HepG2 (cell line): ENCODE measurements at regions not wholly inside any gene's neighbourhood (a gene's known extent, or its start where the extent isn't known, plus 50 kb on each side); places are given as distances from the start of the nearest gene placed in this dataset.

Source experiments
- ATAC-seq: fragments of 200-7000 bp; cut with Tn5 transposase; 3 replicates; pipeline ENCODE4 v1.9.1; 2020; ENCODE audit warnings: mild to moderate bottlenecking, moderate library complexity
- BruUV-seq: library from RNA; stranded (reverse); fragments of 400-500 nt; replicated peaks from 2 replicates; lab custom pipeline; 2021; lab: Mats Ljungman, UMichigan
- CTCF ChIA-PET: fragments of 300-600 bp; formaldehyde crosslinking; extraction: SDS; loops from one replicate; lab custom pipeline; 2021; ENCODE audit warnings: low total read pairs, inconsistent platforms, low intra/inter-chr PET ratio; lab: Yijun Ruan, JAX
- POLR2A ChIA-PET: fragments of 350-600 bp; sonication (Branson Sonifier 250); formaldehyde crosslinking; loops from one replicate; lab custom pipeline; 2020; ENCODE audit warnings: antibody characterized with exemption, inconsistent platforms; lab: Yijun Ruan, JAX
- DNase-seq: peaks from one replicate; pipeline ENCODE4 v3.0.0-alpha.2; 2015; ENCODE audit warnings: low spot score
- FAIRE-seq: peaks from 3 replicates; lab custom pipeline; 2011; peaks lifted over from hg19 to GRCh38; lab: Jason Lieb, UNC
- H2AFZ ChIP-seq: one replicate; pipeline ENCODE4 v1.6.1; 2011; ENCODE audit warnings: low read length, inconsistent platforms
- H3K27ac ChIP-seq: fragments of 300-600 bp; 3 replicates; pipeline ENCODE4 v1.8.0; 2011; ENCODE audit warnings: mixed run types, mild to moderate bottlenecking, mixed read lengths, low read length, inconsistent platforms; ENCODE audit not compliant: insufficient read depth; ENCODE audit errors: extremely low read length
- H3K27me3 ChIP-seq, 2 experiments: fragments of 200-600 bp in 1 of 2; 2 replicates in 1 of 2; 3 replicates in 1 of 2; pipeline versions ENCODE4 v1.6.0 to v1.8.0; 2011; ENCODE audit warnings: low read length in 2 of 2, mild to moderate bottlenecking in 2 of 2, moderate library complexity in 2 of 2, inconsistent platforms in 1 of 2; ENCODE audit not compliant: insufficient read depth in 2 of 2, control insufficient read depth in 1 of 2
- H3K36me3 ChIP-seq, 2 experiments: fragments of 200-600 bp in 1 of 2; replicated peaks in 1 of 2; 2 replicates in 1 of 2; 3 replicates in 1 of 2; pipeline versions ENCODE4 v1.5.1 to v1.8.0; 2011; ENCODE audit warnings: low read length in 2 of 2, inconsistent platforms in 1 of 2; ENCODE audit not compliant: insufficient read depth in 2 of 2, control insufficient read depth in 1 of 2
- H3K4me1 ChIP-seq: 2 replicates; pipeline ENCODE4 v1.5.1; 2012; ENCODE audit warnings: low read length, inconsistent platforms; ENCODE audit not compliant: insufficient read depth
- H3K4me2 ChIP-seq: 2 replicates; pipeline ENCODE4 v1.6.0; 2011; ENCODE audit warnings: low read depth, low read length, inconsistent platforms
- H3K4me3 ChIP-seq, 3 experiments: fragments of 200-600 bp in 1 of 3; sonication (generic), shearing (Covaris generic) in 1 of 3; replicated peaks in 1 of 3; 2 replicates each; pipeline ENCODE4 v1.5.1; 2011 to 2016; ENCODE audit warnings: low read length in 3 of 3, inconsistent platforms in 2 of 3, low read depth in 2 of 3, mild to moderate bottlenecking in 2 of 3, control low read depth in 1 of 3, mixed read lengths in 1 of 3; ENCODE audit not compliant: insufficient read depth in 1 of 3
- H3K79me2 ChIP-seq: one replicate; pipeline ENCODE4 v1.6.1; 2011; ENCODE audit warnings: low read length, inconsistent platforms; ENCODE audit not compliant: insufficient read depth
- H3K9ac ChIP-seq: 2 replicates; pipeline ENCODE4 v1.6.0; 2011; ENCODE audit warnings: mild to moderate bottlenecking, low read depth, low read length, inconsistent platforms; ENCODE audit not compliant: insufficient read depth
- H3K9me3 ChIP-seq: 2 replicates; pipeline ENCODE4 v1.5.1; 2012; ENCODE audit warnings: mild to moderate bottlenecking, low read length
- H4K20me1 ChIP-seq: 2 replicates; pipeline ENCODE4 v1.6.0; 2011; ENCODE audit warnings: inconsistent platforms, mild to moderate bottlenecking, low read length, moderate library complexity; ENCODE audit not compliant: insufficient read depth
- CEBPB ChIP-seq: IDR thresholded peaks from 2 replicates; pipeline ENCODE4 v1.6.1; 2011; ENCODE audit warnings: low read depth, low read length, improper control_type of control experiment, borderline replicate concordance
- CEBPG ChIP-seq: IDR thresholded peaks from 2 replicates; pipeline ENCODE4 v1.6.1; 2016
- CREB1 ChIP-seq, 2 experiments: fragments of 450-650 bp in 1 of 2; IDR thresholded peaks; 2 replicates each; pipeline ENCODE4 v1.6.1; 2016 to 2017; ENCODE audit warnings: control low read depth in 1 of 2, mild to moderate bottlenecking in 1 of 2, missing compliant biosample characterization in 1 of 2, missing genetic modification characterization in 1 of 2
- FUBP1 ChIP-seq: sonication (generic); formaldehyde crosslinking; IDR thresholded peaks from 2 replicates; pipeline ENCODE4 v1.5.1; 2020; ENCODE audit warnings: missing genetic modification reagents, mild to moderate bottlenecking, borderline replicate concordance
- GATAD2A ChIP-seq: IDR thresholded peaks from 2 replicates; pipeline ENCODE4 v1.6.1; 2016
- HMG20B ChIP-seq: conservative IDR thresholded peaks from 2 replicates; pipeline ENCODE4 v1.6.1; 2016; ENCODE audit warnings: missing genetic modification reagents, missing compliant biosample characterization
- HNF4A ChIP-seq: sonication (generic); formaldehyde crosslinking; IDR thresholded peaks from 2 replicates; pipeline ENCODE4 v1.4.0; 2020; ENCODE audit warnings: missing genetic modification reagents
- HNRNPK ChIP-seq: fragments of 200-400 bp; formaldehyde crosslinking; IDR thresholded peaks from 2 replicates; pipeline ENCODE4 v1.6.1; 2018; ENCODE audit warnings: low read length, low read depth, moderate library complexity, mild to moderate bottlenecking; ENCODE audit not compliant: poor library complexity, severe bottlenecking
- HNRNPL ChIP-seq: fragments of 200-400 bp; formaldehyde crosslinking; IDR thresholded peaks from 2 replicates; pipeline ENCODE4 v1.6.1; 2017; ENCODE audit warnings: mild to moderate bottlenecking, low read depth, low read length
- JARID2 ChIP-seq: sonication (generic); formaldehyde crosslinking; IDR thresholded peaks from 2 replicates; pipeline ENCODE4 v1.8.1; 2023; ENCODE audit warnings: missing genetic modification reagents, inconsistent platforms; ENCODE audit not compliant: insufficient replicate concordance
- MEIS1 ChIP-seq: sonication (generic); formaldehyde crosslinking; IDR thresholded peaks from 2 replicates; pipeline ENCODE4 v1.9.0; 2021; ENCODE audit warnings: mild to moderate bottlenecking, missing genetic modification reagents, moderate library complexity, borderline replicate concordance
- MIXL1 ChIP-seq: IDR thresholded peaks from 2 replicates; pipeline ENCODE4 v1.6.1; 2016
- PAF1 ChIP-seq: IDR thresholded peaks from 2 replicates; pipeline ENCODE4 v1.6.1; 2016; ENCODE audit warnings: missing genetic modification reagents, missing compliant biosample characterization
- PBX2 ChIP-seq: IDR thresholded peaks from 2 replicates; pipeline ENCODE4 v1.6.1; 2016; ENCODE audit warnings: control low read depth
- SRSF1 ChIP-seq: fragments of 200-400 bp; formaldehyde crosslinking; optimal IDR thresholded peaks from 2 replicates; pipeline ENCODE3; 2017; ENCODE audit warnings: mild to moderate bottlenecking, low read depth, low read length, moderate library complexity
- ZNF652 ChIP-seq: IDR thresholded peaks from 2 replicates; pipeline ENCODE4 v1.6.1; 2016; ENCODE audit warnings: low read depth, borderline replicate concordance
- ZNF749 ChIP-seq: sonication (generic); formaldehyde crosslinking; IDR thresholded peaks from 2 replicates; pipeline ENCODE4 v1.8.0; 2022; ENCODE audit warnings: mild to moderate bottlenecking, missing genetic modification reagents, moderate library complexity, borderline replicate concordance
- WGBS: methylation state at CpG from one replicate; pipeline ENCODE4 v1.1.6; 2017; ENCODE audit warnings: low lambda C conversion rate; 5-methylcytosine and 5-hydroxymethylcytosine counted together
- in situ Hi-C: cut with HindIII; loops from 2 replicates; pipeline ENCODE4 v1.10.0; 2017; ENCODE audit warnings: low pct_unique_long_range_greater_than_20kb; ENCODE audit not compliant: extremely low pct_ligation_motif_present
- intact Hi-C: fragments of 100-400 bp; cut with micrococcal nuclease; formaldehyde crosslinking; loops from one replicate; pipeline ENCODE4 v1.10.0; 2022; ENCODE audit not compliant: unreplicated experiment
- TF ChIP-seq, protein P1 (sequence below): sonication (generic); formaldehyde crosslinking; IDR thresholded peaks from 2 replicates; pipeline ENCODE4 v1.4.0; 2020; ENCODE audit warnings: missing genetic modification reagents, borderline replicate concordance
- TF ChIP-seq, protein P2 (sequence below): sonication (generic); formaldehyde crosslinking; IDR thresholded peaks from 2 replicates; pipeline ENCODE4 v1.4.0; 2020; ENCODE audit warnings: missing genetic modification reagents, mild to moderate bottlenecking, borderline replicate concordance

- TF ChIP-seq HNF4A (CRISPR knock-in tag) = peak; percentile 58
- TF ChIP-seq HNRNPK = no peak
- peak; percentile 81 for TF ChIP-seq CEBPB
- TF ChIP-seq, protein P1, sequence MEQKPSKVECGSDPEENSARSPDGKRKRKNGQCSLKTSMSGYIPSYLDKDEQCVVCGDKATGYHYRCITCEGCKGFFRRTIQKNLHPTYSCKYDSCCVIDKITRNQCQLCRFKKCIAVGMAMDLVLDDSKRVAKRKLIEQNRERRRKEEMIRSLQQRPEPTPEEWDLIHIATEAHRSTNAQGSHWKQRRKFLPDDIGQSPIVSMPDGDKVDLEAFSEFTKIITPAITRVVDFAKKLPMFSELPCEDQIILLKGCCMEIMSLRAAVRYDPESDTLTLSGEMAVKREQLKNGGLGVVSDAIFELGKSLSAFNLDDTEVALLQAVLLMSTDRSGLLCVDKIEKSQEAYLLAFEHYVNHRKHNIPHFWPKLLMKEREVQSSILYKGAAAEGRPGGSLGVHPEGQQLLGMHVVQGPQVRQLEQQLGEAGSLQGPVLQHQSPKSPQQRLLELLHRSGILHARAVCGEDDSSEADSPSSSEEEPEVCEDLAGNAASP (CRISPR knock-in tag) = no peak
- no peak for TF ChIP-seq HMG20B (CRISPR knock-in tag)
- TF ChIP-seq PBX2 (CRISPR knock-in tag) = no peak
- TF ChIP-seq HNRNPL = no peak
- TF ChIP-seq MIXL1 = no peak
- 0 out of 2 replicates have a peak, but pooled peaks have one; percentile 30 for TF ChIP-seq GATAD2A (CRISPR knock-in tag)
- TF ChIP-seq MEIS1 (CRISPR knock-in tag) = no peak
- peak; percentile 82 for TF ChIP-seq CEBPG (CRISPR knock-in tag)
- TF ChIP-seq, all 625 proteins: peak for 6
These were observed 77.1 kb upstream of the CALM2 start (continued) for GRCh38 chr2:47253447-47253846.

DNA sequence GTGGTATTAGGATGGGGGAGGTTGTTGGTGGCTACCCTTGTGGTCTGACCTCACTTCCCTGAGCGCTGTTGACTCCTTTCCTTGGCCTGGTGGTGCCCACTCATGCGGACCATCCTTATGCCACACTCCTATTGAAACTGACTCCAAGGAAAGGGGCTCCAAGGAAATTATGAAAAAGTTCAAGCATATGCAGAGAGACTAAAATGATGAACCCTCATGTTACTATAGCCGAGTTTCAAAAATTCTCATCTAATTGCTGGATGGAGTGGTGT is 75.0 kb upstream of the CALM2 start:
- Histone ChIP-seq H3K27ac (no peak overlapping the region), H3K4me3 (no peak overlapping the region), H3K36me3 (no peaks in the 10 kb centered on the region), H4K20me1 (no peaks in the 10 kb centered on the region), H3K4me2 (no peak overlapping the region), H3K4me1 (peaks cover 23% of the 10 kb centered on the region), H3K79me2 (no peaks in the 10 kb centered on the region), H3K9ac (no peak overlapping the region), H2AFZ (no peak overlapping the region), H3K9me3 (no peaks in the 10 kb centered on the region), H3K27me3 (peaks cover 0 to 43% of the 10 kb centered on the region in 2 experiments; a peak in 3 of 5 replicates)
- no TSS peak for BruUV-seq
- CTCF ChIA-PET = no interaction called here
- intact Hi-C loops (no loop called here), in situ Hi-C loops (no loop called here)
- WGBS = 62% methylated on average over 3 of the region's 3 CpGs
- POLR2A ChIA-PET = no interaction called here
- TF ChIP-seq PAF1 (no peak), ZNF652 (CRISPR knock-in tag) (no peak), ZNF749 (CRISPR knock-in tag) (no peak), JARID2 (CRISPR knock-in tag) (no peak), FUBP1 (CRISPR knock-in tag) (no peak), SRSF1 (no peak), CREB1 (IDR thresholded peaks at IDR 0.05) (no peak), CREB1 (CRISPR knock-in tag; IDR thresholded peaks at IDR 0.05) (no peak)
- TF ChIP-seq, protein P2, sequence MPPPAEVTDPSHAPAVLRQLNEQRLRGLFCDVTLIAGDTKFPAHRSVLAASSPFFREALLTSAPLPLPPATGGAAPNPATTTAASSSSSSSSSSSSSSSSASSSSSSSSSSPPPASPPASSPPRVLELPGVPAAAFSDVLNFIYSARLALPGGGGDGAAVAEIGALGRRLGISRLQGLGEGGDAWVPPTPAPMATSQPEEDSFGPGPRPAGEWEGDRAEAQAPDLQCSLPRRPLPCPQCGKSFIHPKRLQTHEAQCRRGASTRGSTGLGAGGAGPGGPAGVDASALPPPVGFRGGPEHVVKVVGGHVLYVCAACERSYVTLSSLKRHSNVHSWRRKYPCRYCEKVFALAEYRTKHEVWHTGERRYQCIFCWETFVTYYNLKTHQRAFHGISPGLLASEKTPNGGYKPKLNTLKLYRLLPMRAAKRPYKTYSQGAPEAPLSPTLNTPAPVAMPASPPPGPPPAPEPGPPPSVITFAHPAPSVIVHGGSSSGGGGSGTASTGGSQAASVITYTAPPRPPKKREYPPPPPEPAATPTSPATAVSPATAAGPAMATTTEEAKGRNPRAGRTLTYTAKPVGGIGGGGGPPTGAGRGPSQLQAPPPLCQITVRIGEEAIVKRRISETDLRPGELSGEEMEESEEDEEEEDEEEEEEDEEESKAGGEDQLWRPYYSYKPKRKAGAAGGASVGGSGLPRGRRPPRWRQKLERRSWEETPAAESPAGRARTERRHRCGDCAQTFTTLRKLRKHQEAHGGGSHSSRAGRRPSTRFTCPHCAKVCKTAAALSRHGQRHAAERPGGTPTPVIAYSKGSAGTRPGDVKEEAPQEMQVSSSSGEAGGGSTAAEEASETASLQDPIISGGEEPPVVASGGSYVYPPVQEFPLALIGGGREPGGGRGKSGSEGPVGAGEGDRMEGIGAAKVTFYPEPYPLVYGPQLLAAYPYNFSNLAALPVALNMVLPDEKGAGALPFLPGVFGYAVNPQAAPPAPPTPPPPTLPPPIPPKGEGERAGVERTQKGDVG (CRISPR knock-in tag) = no peak
- no peak for FAIRE-seq
- no peak for ATAC-seq
- DNase-seq = no peak
